CD1c-positive myeloid dendritic cell (primary cell): ENCODE measurements at regions not wholly inside any gene's neighbourhood (a gene's known extent, or its start where the extent isn't known, plus 50 kb on each side); places are given as distances from the start of the nearest gene placed in this dataset.
"Not testable (repeated sequence)": the region's sequence is repeated elsewhere in the genome, so short reads cannot be mapped to it uniquely, and the experiment has no call there.

Experiments used
- DNase-seq: peaks from one replicate; pipeline ENCODE4 v3.0.0-alpha.2; 2016; ENCODE audit errors: extremely low spot score

- no peak for DNase-seq
Measured at GRCh38 chr7:91457208-91457607, 193.0 kb downstream of the FZD1 start.

GRCh38 chr7:91459539-91459938 is 195.3 kb downstream of the FZD1 start:
- no peak for DNase-seq

GRCh38 chr7:91462316-91462715 is 198.1 kb downstream of the FZD1 start:
- DNase-seq = no peak

- DNase-seq = no peak
Measured at GRCh38 chr7:91463330-91463729, 199.1 kb downstream of the FZD1 start.

GRCh38 chr7:91465595-91466061 is 201.4 kb downstream of the FZD1 start:
- DNase-seq = no peak

GRCh38 chr7:91468256-91468655 is 204.0 kb downstream of the FZD1 start:
- DNase-seq = no peak

GRCh38 chr7:91473619-91474018 is 209.4 kb downstream of the FZD1 start:
- no peak for DNase-seq

GRCh38 chr7:91474074-91474473 is 209.8 kb downstream of the FZD1 start:
- no peak for DNase-seq

- not testable (repeated sequence) for DNase-seq
Measured at GRCh38 chr7:91480470-91480869, 216.2 kb downstream of the FZD1 start.

- DNase-seq = no peak
Measured at GRCh38 chr7:91491868-91492267, 227.6 kb downstream of the FZD1 start.

GRCh38 chr7:91492317-91492716 is 228.1 kb downstream of the FZD1 start:
- no peak for DNase-seq

GRCh38 chr7:91492773-91493172 is 228.5 kb downstream of the FZD1 start:
- DNase-seq = no peak

GRCh38 chr7:91494450-91494849 is 230.2 kb downstream of the FZD1 start:
- no peak for DNase-seq

GRCh38 chr7:91496251-91496820 is 232.1 kb downstream of the FZD1 start:
- peak; percentile 15 for DNase-seq

- not testable (repeated sequence) for DNase-seq
Measured at GRCh38 chr7:91497277-91497676, 233.0 kb downstream of the FZD1 start.

- DNase-seq = no peak
Measured at GRCh38 chr7:91503934-91504555, 239.8 kb downstream of the FZD1 start.

- DNase-seq = no peak
Measured at GRCh38 chr7:91504919-91505318, 240.7 kb downstream of the FZD1 start.

- not testable (repeated sequence) for DNase-seq
Measured at GRCh38 chr7:91506966-91507365, 242.7 kb downstream of the FZD1 start.

- not testable (repeated sequence) for DNase-seq
Measured at GRCh38 chr7:91511861-91512260, 247.6 kb downstream of the FZD1 start.

GRCh38 chr7:91512958-91513357 is 248.7 kb downstream of the FZD1 start:
- no peak for DNase-seq

- DNase-seq = no peak
Measured at GRCh38 chr7:91514591-91514990, 250.4 kb downstream of the FZD1 start.

- DNase-seq = no peak
Measured at GRCh38 chr7:91515961-91516360, 251.7 kb downstream of the FZD1 start.

- no peak for DNase-seq
Measured at GRCh38 chr7:91517201-91517785, 253.1 kb downstream of the FZD1 start.
